ENCODE measurements at regions not wholly inside any gene's neighbourhood (a gene's known extent, or its start where the extent isn't known, plus 50 kb on each side); places are given as distances from the start of the nearest gene placed in this dataset.
"Not testable (repeated sequence)": the region's sequence is repeated elsewhere in the genome, so short reads cannot be mapped to it uniquely, and the experiment has no call there.

DNA sequence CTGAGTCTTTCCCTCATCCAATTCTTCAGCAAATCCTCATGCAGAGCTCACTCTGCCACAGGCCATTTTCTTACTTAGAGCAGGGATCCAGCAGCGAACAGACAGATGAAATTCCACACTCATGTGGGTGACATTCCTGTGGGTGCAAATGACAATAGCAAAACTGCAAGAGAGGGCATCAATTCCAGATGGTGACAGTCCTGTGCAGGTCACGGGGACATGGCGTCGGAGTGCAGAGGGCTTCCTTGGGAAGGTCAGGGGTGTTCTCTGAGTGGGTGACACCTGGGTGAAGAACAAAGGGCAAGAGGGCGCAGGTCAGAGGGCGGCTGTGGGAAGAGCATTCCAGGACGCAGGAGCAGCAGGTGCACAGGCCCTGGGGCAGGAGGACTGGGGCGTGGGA lies 500.0 kb downstream of the PREX1 start:
- TF ChIP-seq, protein P1, sequence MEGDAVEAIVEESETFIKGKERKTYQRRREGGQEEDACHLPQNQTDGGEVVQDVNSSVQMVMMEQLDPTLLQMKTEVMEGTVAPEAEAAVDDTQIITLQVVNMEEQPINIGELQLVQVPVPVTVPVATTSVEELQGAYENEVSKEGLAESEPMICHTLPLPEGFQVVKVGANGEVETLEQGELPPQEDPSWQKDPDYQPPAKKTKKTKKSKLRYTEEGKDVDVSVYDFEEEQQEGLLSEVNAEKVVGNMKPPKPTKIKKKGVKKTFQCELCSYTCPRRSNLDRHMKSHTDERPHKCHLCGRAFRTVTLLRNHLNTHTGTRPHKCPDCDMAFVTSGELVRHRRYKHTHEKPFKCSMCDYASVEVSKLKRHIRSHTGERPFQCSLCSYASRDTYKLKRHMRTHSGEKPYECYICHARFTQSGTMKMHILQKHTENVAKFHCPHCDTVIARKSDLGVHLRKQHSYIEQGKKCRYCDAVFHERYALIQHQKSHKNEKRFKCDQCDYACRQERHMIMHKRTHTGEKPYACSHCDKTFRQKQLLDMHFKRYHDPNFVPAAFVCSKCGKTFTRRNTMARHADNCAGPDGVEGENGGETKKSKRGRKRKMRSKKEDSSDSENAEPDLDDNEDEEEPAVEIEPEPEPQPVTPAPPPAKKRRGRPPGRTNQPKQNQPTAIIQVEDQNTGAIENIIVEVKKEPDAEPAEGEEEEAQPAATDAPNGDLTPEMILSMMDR (conservative IDR thresholded peaks at IDR 0.05; ENCODE audit: low read length): not testable (repeated sequence)
- TF ChIP-seq EZH2phosphoT487 (IDR thresholded peaks at IDR 0.05; ENCODE audit: borderline replicate concordance): not testable (repeated sequence)
